GM18505 (cell line): ENCODE measurements at regions not wholly inside any gene's neighbourhood (a gene's known extent, or its start where the extent isn't known, plus 50 kb on each side); places are given as distances from the start of the nearest gene placed in this dataset.

ENCODE experiments used
- ATAC-seq: cut with Tn5 transposase; IDR thresholded peaks from one replicate; pipeline ENCODE4 v1.9.1; 2021; ENCODE audit not compliant: unreplicated experiment
- POLR2A ChIP-seq: IDR thresholded peaks from 4 replicates; pipeline ENCODE4 v1.6.1; 2011; ENCODE audit warnings: borderline replicate concordance; ENCODE audit not compliant: insufficient read depth, insufficient read length; ENCODE audit errors: extremely low read depth

- no peak for ATAC-seq
- TF ChIP-seq POLR2A = no peak
These were observed 160.1 kb downstream of the TMA16 start for GRCh38 chr4:163654621-163655020.

- no peak for ATAC-seq
These were observed 166.1 kb downstream of the TMA16 start for GRCh38 chr4:163660636-163661035.

GRCh38 chr4:163662768-163663167, 168.3 kb downstream of the TMA16 start:
- no peak for TF ChIP-seq POLR2A
- ATAC-seq = no peak

More at GRCh38 chr4:163660636-163661035, 166.1 kb downstream of the TMA16 start:
- TF ChIP-seq POLR2A = no peak

GRCh38 chr4:163663454-163664225, 169.2 kb downstream of the TMA16 start:
- TF ChIP-seq POLR2A = no peak
- ATAC-seq = peak; percentile 79

- TF ChIP-seq POLR2A = no peak
- no peak for ATAC-seq
These were observed 170.6 kb downstream of the TMA16 start for GRCh38 chr4:163665101-163665500.

GRCh38 chr4:163665521-163666331, 171.2 kb downstream of the TMA16 start:
- no peak for TF ChIP-seq POLR2A
- ATAC-seq = peak; percentile 27

- no peak for ATAC-seq
- TF ChIP-seq POLR2A = no peak
These were observed 171.9 kb downstream of the TMA16 start for GRCh38 chr4:163666332-163666873.

- ATAC-seq = no peak
- TF ChIP-seq POLR2A = no peak
These were observed 178.3 kb downstream of the TMA16 start for GRCh38 chr4:163672751-163673150.

GRCh38 chr4:163673848-163674697, 179.6 kb downstream of the TMA16 start:
- TF ChIP-seq POLR2A = no peak
- ATAC-seq = peak; percentile 68

- no peak for TF ChIP-seq POLR2A
- no peak for ATAC-seq
These were observed 184.7 kb downstream of the TMA16 start for GRCh38 chr4:163679189-163679588.

GRCh38 chr4:163680386-163681098, 186.1 kb downstream of the TMA16 start:
- ATAC-seq = no peak

GRCh38 chr4:163681208-163681821, 186.8 kb downstream of the TMA16 start:
- no peak for TF ChIP-seq POLR2A
- peak; percentile 75 for ATAC-seq

More at GRCh38 chr4:163680386-163681098, 186.1 kb downstream of the TMA16 start:
- no peak for TF ChIP-seq POLR2A
